Stomach (tissue), 8 donors: ENCODE measurements at regions not wholly inside any gene's neighbourhood (a gene's known extent, or its start where the extent isn't known, plus 50 kb on each side); places are given as distances from the start of the nearest gene placed in this dataset.

Experiments
- DNase-seq, 2 donors: peaks; one replicate each; pipeline versions ENCODE4 v3.0.0 to v3.0.0-alpha.2; 2013 to 2019
- H3K27ac ChIP-seq, 5 donors: fragments of 200-600 bp in 4 of 5; sonication (generic) in 4 of 5; one replicate each; pipeline ENCODE4 v1.5.1; 2013 to 2019; ENCODE audit warnings: mild to moderate bottlenecking in 1 of 5, moderate library complexity in 1 of 5
- H3K27me3 ChIP-seq, 3 donors: fragments of 200-600 bp; sonication (generic); one replicate each; pipeline ENCODE4 v1.5.1; 2017 to 2019; ENCODE audit warnings: mixed run types in 1 of 3
- H3K36me3 ChIP-seq, 4 donors: fragments of 200-600 bp; sonication (generic); 1 replicate in 3 of 4; 2 replicates in 1 of 4; pipeline ENCODE4 v1.5.1; 2016 to 2019
- H3K4me1 ChIP-seq, 4 donors: fragments of 200-600 bp; sonication (generic); one replicate each; pipeline ENCODE4 v1.5.1; 2016 to 2019
- H3K4me3 ChIP-seq, 4 donors: fragments of 200-600 bp; sonication (generic) in 3 of 4; one replicate each; pipeline ENCODE4 v1.5.1; 2016 to 2019; ENCODE audit warnings: mild to moderate bottlenecking in 1 of 4
- H3K9me3 ChIP-seq, 4 donors: fragments of 200-600 bp; sonication (generic); one replicate each; pipeline ENCODE4 v1.5.1; 2016 to 2019
- EP300 ChIP-seq: sonication (generic); formaldehyde crosslinking; IDR thresholded peaks from one replicate; pipeline ENCODE4 v1.6.1; 2017; ENCODE audit warnings: antibody characterized with exemption
- POLR2A ChIP-seq, 4 donors: fragments of 450-650 bp; IDR thresholded peaks; one replicate each; pipeline ENCODE4 v1.6.1; 2016; ENCODE audit warnings: antibody characterized with exemption in 4 of 4, control low read depth in 2 of 4, mild to moderate bottlenecking in 1 of 4, moderate library complexity in 1 of 4
- POLR2AphosphoS5 ChIP-seq, 3 donors: sonication (generic); formaldehyde crosslinking; IDR thresholded peaks; one replicate each; pipeline ENCODE4 v1.6.1; 2016; ENCODE audit warnings: antibody characterized with exemption in 3 of 3
- WGBS, 5 donors: extraction: QIAGEN DNeasy Blood & Tissue Kit in 3 of 5; methylation state at CpG; one replicate each; pipeline versions ENCODE4 v1.1.5 to v1.1.7; 2013 to 2018; 5-methylcytosine and 5-hydroxymethylcytosine counted together
- intact Hi-C: fragments of 100-400 bp; cut with DNase I; formaldehyde crosslinking; loops from one replicate; pipeline ENCODE4 v1.15.1; 2023; ENCODE audit warnings: low total_unique reads
- TF ChIP-seq, protein P1 (sequence below), 7 experiments: fragments of 450-650 bp in 4 of 7; fragments of 200-600 bp in 3 of 7; sonication (generic) in 3 of 7; IDR thresholded peaks; one replicate each; pipeline ENCODE4 v1.5.1; 2016 to 2019; ENCODE audit warnings: antibody characterized with exemption in 7 of 7, control low read depth in 2 of 7, mild to moderate bottlenecking in 1 of 7
- donor health status: healthy with polysubstance abuse.
- donor health status: Bipolar disorder and iron deficiency.
- donor health status: healthy.

DNA sequence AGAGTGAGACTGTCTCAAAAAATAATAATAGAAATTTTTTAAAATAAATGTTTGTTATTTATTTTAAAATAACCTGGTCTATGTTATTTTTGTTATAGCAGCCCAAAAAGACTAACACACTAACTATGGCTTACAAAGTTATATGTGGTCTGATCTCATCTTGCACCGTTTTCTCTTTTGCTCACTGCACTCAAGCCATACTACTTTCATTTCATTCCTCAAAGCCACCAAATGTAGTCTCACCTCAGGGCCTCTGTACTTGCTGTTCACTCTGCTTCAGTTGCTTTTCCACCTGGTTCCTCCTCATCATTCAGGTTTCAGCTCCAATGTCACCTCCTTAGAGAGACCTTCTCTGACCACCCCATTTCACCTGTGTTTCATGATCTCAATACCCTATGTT is 55.2 kb upstream of the MDM1 start:
- DNase-seq, result no peak
- Histone ChIP-seq H3K27me3 (no peaks in the 10 kb centered on the region), H3K36me3 (no peaks in the 10 kb centered on the region), H3K9me3 (peaks cover 0 to 8% (median 3%) of the 10 kb centered on the region in 4 donors), H3K27ac (no peak overlapping the region), H3K4me1 (no peaks in the 10 kb centered on the region), H3K4me3 (no peak overlapping the region)
- 76 to 95% (median 90%) methylated on average over 1 of the region's 1 CpG for WGBS, 5 donors
- intact Hi-C loops, result no loop called here
- TF ChIP-seq POLR2A (IDR thresholded peaks at IDR 0.05) (no peak), EP300 (no peak), POLR2AphosphoS5 (IDR thresholded peaks at IDR 0.05) (no peak)
- TF ChIP-seq, protein P1, sequence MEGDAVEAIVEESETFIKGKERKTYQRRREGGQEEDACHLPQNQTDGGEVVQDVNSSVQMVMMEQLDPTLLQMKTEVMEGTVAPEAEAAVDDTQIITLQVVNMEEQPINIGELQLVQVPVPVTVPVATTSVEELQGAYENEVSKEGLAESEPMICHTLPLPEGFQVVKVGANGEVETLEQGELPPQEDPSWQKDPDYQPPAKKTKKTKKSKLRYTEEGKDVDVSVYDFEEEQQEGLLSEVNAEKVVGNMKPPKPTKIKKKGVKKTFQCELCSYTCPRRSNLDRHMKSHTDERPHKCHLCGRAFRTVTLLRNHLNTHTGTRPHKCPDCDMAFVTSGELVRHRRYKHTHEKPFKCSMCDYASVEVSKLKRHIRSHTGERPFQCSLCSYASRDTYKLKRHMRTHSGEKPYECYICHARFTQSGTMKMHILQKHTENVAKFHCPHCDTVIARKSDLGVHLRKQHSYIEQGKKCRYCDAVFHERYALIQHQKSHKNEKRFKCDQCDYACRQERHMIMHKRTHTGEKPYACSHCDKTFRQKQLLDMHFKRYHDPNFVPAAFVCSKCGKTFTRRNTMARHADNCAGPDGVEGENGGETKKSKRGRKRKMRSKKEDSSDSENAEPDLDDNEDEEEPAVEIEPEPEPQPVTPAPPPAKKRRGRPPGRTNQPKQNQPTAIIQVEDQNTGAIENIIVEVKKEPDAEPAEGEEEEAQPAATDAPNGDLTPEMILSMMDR (IDR thresholded peaks at IDR 0.05), result no peak

DNA sequence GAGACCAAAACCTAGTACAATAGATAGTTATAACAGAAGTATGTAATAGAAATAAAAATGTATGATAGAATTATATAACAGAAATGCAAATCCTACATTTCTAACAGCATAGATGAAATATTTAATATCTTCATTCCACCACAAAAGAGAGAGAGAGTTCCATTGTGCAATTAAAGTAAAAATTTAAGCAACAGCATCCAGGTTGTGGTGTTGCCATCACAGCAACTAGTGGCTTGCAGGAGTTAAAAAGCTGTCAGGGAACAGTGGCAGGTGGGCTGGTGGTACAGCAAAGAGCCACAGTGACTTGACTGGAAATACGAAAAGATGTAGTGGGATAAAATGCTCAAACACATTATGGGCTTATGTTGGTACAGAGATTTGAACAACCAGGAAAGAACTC is 57.1 kb upstream of the MDM1 start:
- TF ChIP-seq EP300 (no peak), POLR2A (IDR thresholded peaks at IDR 0.05) (no peak), POLR2AphosphoS5 (IDR thresholded peaks at IDR 0.05) (no peak)
- TF ChIP-seq, protein P1 (IDR thresholded peaks at IDR 0.05), result no peak
- H3K4me3 ChIP-seq, result no peak overlapping the region
- intact Hi-C loops, result no loop called here
- DNase-seq, result no peak
- H3K4me1 ChIP-seq, result no peaks in the 10 kb centered on the region
- H3K9me3 ChIP-seq, result peaks cover 0 to 8% (median 3%) of the 10 kb centered on the region in 4 donors
- WGBS, 5 donors, result 97 to 100% (median 98%) methylated on average over 1 of the region's 1 CpG
- H3K27ac ChIP-seq, result no peak overlapping the region
- no peaks in the 10 kb centered on the region for H3K27me3 ChIP-seq
- H3K36me3 ChIP-seq, result no peaks in the 10 kb centered on the region

DNA sequence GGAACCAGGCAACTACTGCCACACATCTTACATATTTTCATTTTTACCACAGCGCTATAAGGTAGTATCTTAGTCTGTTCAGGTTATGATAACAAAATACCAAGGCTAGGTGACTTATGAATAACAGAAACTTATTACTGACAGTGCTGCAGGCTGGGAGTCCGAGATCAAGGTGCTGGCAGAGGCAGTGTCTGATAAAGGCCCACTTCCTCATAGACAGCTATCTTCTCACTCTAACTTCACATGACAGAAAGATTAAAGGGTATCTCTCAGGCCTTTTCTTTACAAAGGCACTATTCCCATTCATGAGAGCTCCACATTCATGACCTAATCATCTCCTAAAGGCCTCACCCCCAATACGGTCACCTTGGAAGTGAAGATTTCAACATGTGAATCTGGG is 59.8 kb upstream of the MDM1 start:
- H3K4me3 ChIP-seq, result no peak overlapping the region
- peaks cover 0 to 8% (median 3%) of the 10 kb centered on the region in 4 donors for H3K9me3 ChIP-seq
- intact Hi-C loops, result no loop called here
- H3K36me3 ChIP-seq, result no peaks in the 10 kb centered on the region
- TF ChIP-seq POLR2A (IDR thresholded peaks at IDR 0.05) (no peak), EP300 (no peak), POLR2AphosphoS5 (IDR thresholded peaks at IDR 0.05) (no peak)
- TF ChIP-seq, protein P1 (IDR thresholded peaks at IDR 0.05), result no peak
- H3K4me1 ChIP-seq, result no peaks in the 10 kb centered on the region
- 80 to 94% (median 88%) methylated on average over 3 of the region's 3 CpGs for WGBS, 5 donors
- H3K27ac ChIP-seq, result no peak overlapping the region
- H3K27me3 ChIP-seq, result no peaks in the 10 kb centered on the region
- DNase-seq, result no peak

DNA sequence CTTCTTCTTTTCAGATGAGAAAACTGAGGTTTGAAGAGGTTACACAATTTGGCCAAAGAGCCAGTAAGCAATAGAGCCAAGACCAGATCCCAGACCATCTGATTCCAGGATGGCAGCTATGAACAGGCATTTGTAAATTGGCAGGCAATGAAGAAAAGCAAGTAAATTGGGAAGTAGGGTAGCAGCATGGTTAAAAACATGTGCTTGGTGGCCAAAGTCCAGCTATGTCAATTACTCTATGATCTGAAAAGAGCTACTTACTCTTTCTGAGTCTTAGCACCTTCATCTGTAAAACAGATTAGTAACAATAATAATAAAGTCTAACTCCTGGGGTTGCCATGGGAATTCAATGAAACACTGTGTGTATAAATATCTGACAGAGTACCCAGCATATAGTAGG is 60.2 kb upstream of the MDM1 start:
- intact Hi-C loops, result no loop called here
- DNase-seq, result no peak
- H3K4me3 ChIP-seq, result no peak overlapping the region
- no peak overlapping the region for H3K27ac ChIP-seq
- TF ChIP-seq POLR2A (IDR thresholded peaks at IDR 0.05) (no peak), POLR2AphosphoS5 (IDR thresholded peaks at IDR 0.05) (no peak), EP300 (no peak)
- TF ChIP-seq, protein P1 (IDR thresholded peaks at IDR 0.05), result no peak
- H3K36me3 ChIP-seq, result no peaks in the 10 kb centered on the region
- H3K9me3 ChIP-seq, result peaks cover 0 to 8% (median 3%) of the 10 kb centered on the region in 4 donors
- no peaks in the 10 kb centered on the region for H3K27me3 ChIP-seq
- H3K4me1 ChIP-seq, result no peaks in the 10 kb centered on the region
